H1 (cell line): ENCODE measurements at regions not wholly inside any gene's neighbourhood (a gene's known extent, or its start where the extent isn't known, plus 50 kb on each side); places are given as distances from the start of the nearest gene placed in this dataset.

ENCODE experiments used
- CTCF ChIA-PET: fragments of 300-600 bp; sonication (Branson Sonifier 250); formaldehyde crosslinking; loops from one replicate; lab custom pipeline; 2021; ENCODE audit not compliant: partially characterized antibody; lab: Charles Lee
- POLR2A ChIA-PET: fragments of 300-600 bp; sonication (Branson Sonifier 250); formaldehyde crosslinking; loops from one replicate; lab custom pipeline; 2021; ENCODE audit warnings: inconsistent platforms; ENCODE audit not compliant: partially characterized antibody; lab: Charles Lee
- DNase-seq, 2 experiments: peaks; one replicate each; pipeline versions ENCODE4 v3.0.0 to v3.0.0-alpha.2; 2010 to 2022; ENCODE audit warnings: low spot score in 2 of 2, low read depth in 1 of 2, mixed read lengths in 1 of 2
- FAIRE-seq: peaks from 2 replicates; lab custom pipeline; 2011; peaks lifted over from hg19 to GRCh38; lab: Jason Lieb, UNC
- H2AFZ ChIP-seq: 2 replicates; pipeline ENCODE4 v1.8.1; 2012; ENCODE audit warnings: low read length, inconsistent platforms
- H2AK5ac ChIP-seq: 2 replicates; pipeline ENCODE4 v1.6.1; 2013; ENCODE audit warnings: low read depth, low read length
- H2BK120ac ChIP-seq: replicated peaks from 2 replicates; pipeline ENCODE3; 2013; ENCODE audit warnings: low read depth, low read length, inconsistent platforms
- H2BK12ac ChIP-seq: 2 replicates; pipeline ENCODE4 v1.6.1; 2013; ENCODE audit warnings: low read depth, low read length
- H2BK15ac ChIP-seq: 2 replicates; pipeline ENCODE4 v1.6.1; 2013; ENCODE audit warnings: low read length
- H2BK20ac ChIP-seq: 2 replicates; pipeline ENCODE4 v1.6.1; 2013; ENCODE audit warnings: low read length
- H2BK5ac ChIP-seq: 2 replicates; pipeline ENCODE4 v1.6.1; 2013; ENCODE audit warnings: low read depth, low read length
- H3K14ac ChIP-seq: 2 replicates; pipeline ENCODE4 v1.6.1; 2013; ENCODE audit warnings: inconsistent platforms; ENCODE audit not compliant: insufficient read length
- H3K18ac ChIP-seq: 2 replicates; pipeline ENCODE4 v1.6.1; 2013; ENCODE audit warnings: low read length; ENCODE audit errors: extremely low read depth
- H3K23ac ChIP-seq: 2 replicates; pipeline ENCODE4 v1.6.1; 2013; ENCODE audit warnings: inconsistent platforms; ENCODE audit not compliant: insufficient read length
- H3K23me2 ChIP-seq: 2 replicates; pipeline ENCODE4 v1.6.1; 2013; ENCODE audit warnings: low read depth, low read length
- H3K27ac ChIP-seq: 2 replicates; pipeline ENCODE4 v1.6.1; 2011; ENCODE audit warnings: low read depth, low read length, inconsistent platforms
- H3K27me3 ChIP-seq, 4 experiments: replicated peaks in 1 of 4; 1 replicate in 1 of 4; 2 replicates in 3 of 4; pipeline versions ENCODE4 v1.6.1 to v1.8.1; 2011 to 2013; ENCODE audit warnings: low read length in 3 of 4, mild to moderate bottlenecking in 3 of 4, inconsistent platforms in 2 of 4, mixed read lengths in 2 of 4, moderate library complexity in 1 of 4; ENCODE audit not compliant: control insufficient read depth in 3 of 4, insufficient read depth in 3 of 4; ENCODE audit errors: extremely low read depth in 1 of 4
- H3K36me3 ChIP-seq, 4 experiments: 2 replicates each; pipeline versions ENCODE4 v1.6.1 to v1.8.1; 2011 to 2013; ENCODE audit warnings: mild to moderate bottlenecking in 4 of 4, low read length in 3 of 4, moderate library complexity in 2 of 4, control low read depth in 1 of 4, inconsistent platforms in 1 of 4; ENCODE audit not compliant: insufficient read depth in 4 of 4, control insufficient read depth in 2 of 4
- H3K4ac ChIP-seq: replicated peaks from 2 replicates; pipeline ENCODE3; 2013; ENCODE audit warnings: low read length, low read depth, mixed read lengths, inconsistent platforms; ENCODE audit not compliant: insufficient read length
- H3K4me1 ChIP-seq, 4 experiments: replicated peaks in 1 of 4; 1 replicate in 1 of 4; 2 replicates in 3 of 4; pipeline versions ENCODE4 v1.6.1 to v1.8.1; 2011 to 2013; ENCODE audit warnings: low read length in 3 of 4, inconsistent platforms in 2 of 4, mixed read lengths in 1 of 4; ENCODE audit not compliant: insufficient read depth in 4 of 4, control insufficient read depth in 3 of 4
- H3K4me2 ChIP-seq, 2 experiments: 2 replicates each; pipeline versions ENCODE4 v1.6.1 to v1.8.1; 2011 to 2013; ENCODE audit warnings: low read depth in 2 of 2, low read length in 2 of 2, control low read depth in 1 of 2, inconsistent platforms in 1 of 2, mild to moderate bottlenecking in 1 of 2; ENCODE audit not compliant: insufficient read depth in 1 of 2
- H3K4me3 ChIP-seq, 4 experiments: fragments of 200-600, 300-600 bp in 1 of 4; sonication (generic), shearing (Covaris generic), sonication (Bioruptor Twin) in 1 of 4; 2 replicates each; pipeline versions ENCODE4 v1.5.1 to v1.8.1; 2011 to 2016; ENCODE audit warnings: low read length in 4 of 4, low read depth in 3 of 4, control low read depth in 2 of 4, inconsistent platforms in 2 of 4, mild to moderate bottlenecking in 2 of 4, mixed read lengths in 1 of 4, moderate library complexity in 1 of 4; ENCODE audit not compliant: insufficient read depth in 2 of 4; ENCODE audit errors: extremely low read depth in 1 of 4
- H3K56ac ChIP-seq: replicated peaks from 2 replicates; pipeline ENCODE3; 2013; ENCODE audit warnings: low read depth, mild to moderate bottlenecking, mixed read lengths, low read length, inconsistent platforms; ENCODE audit not compliant: insufficient read length
- H3K79me1 ChIP-seq: 2 replicates; pipeline ENCODE4 v1.6.1; 2013; ENCODE audit warnings: low read depth, low read length, control low read depth
- H3K79me2 ChIP-seq, 2 experiments: 2 replicates each; pipeline versions ENCODE4 v1.6.1 to v1.8.1; 2012 to 2013; ENCODE audit warnings: low read length in 2 of 2, mild to moderate bottlenecking in 2 of 2, inconsistent platforms in 1 of 2; ENCODE audit not compliant: insufficient read depth in 2 of 2, control insufficient read depth in 1 of 2
- H3K9ac ChIP-seq, 4 experiments: replicated peaks in 1 of 4; 1 replicate in 1 of 4; 2 replicates in 3 of 4; pipeline versions ENCODE4 v1.6.1 to v1.8.1; 2011 to 2013; ENCODE audit warnings: low read depth in 3 of 4, low read length in 3 of 4, control low read depth in 2 of 4, mild to moderate bottlenecking in 2 of 4, moderate library complexity in 2 of 4, inconsistent platforms in 1 of 4; ENCODE audit errors: extremely low read depth in 1 of 4
- H3K9me3 ChIP-seq, 2 experiments: 2 replicates each; pipeline versions ENCODE4 v1.6.1 to v1.8.1; 2012 to 2013; ENCODE audit warnings: mild to moderate bottlenecking in 2 of 2, moderate library complexity in 2 of 2, control low read depth in 1 of 2, inconsistent platforms in 1 of 2, low read depth in 1 of 2, low read length in 1 of 2, mixed read lengths in 1 of 2; ENCODE audit not compliant: insufficient read depth in 2 of 2
- H4K20me1 ChIP-seq, 2 experiments: replicated peaks in 1 of 2; 2 replicates each; pipeline versions ENCODE3 to v1.8.1; 2011 to 2013; ENCODE audit warnings: inconsistent platforms in 2 of 2, low read length in 2 of 2, mild to moderate bottlenecking in 1 of 2; ENCODE audit not compliant: insufficient read depth in 2 of 2, control insufficient read depth in 1 of 2
- H4K5ac ChIP-seq: 2 replicates; pipeline ENCODE4 v1.6.1; 2013; ENCODE audit warnings: low read length, low read depth, mixed read lengths, inconsistent platforms; ENCODE audit not compliant: insufficient read length
- H4K8ac ChIP-seq: 2 replicates; pipeline ENCODE4 v1.8.0; 2013; ENCODE audit warnings: mild to moderate bottlenecking, moderate library complexity, low read length, inconsistent platforms; ENCODE audit not compliant: insufficient read depth; ENCODE audit errors: extremely low read depth
- H4K91ac ChIP-seq: replicated peaks from 2 replicates; pipeline ENCODE3; 2013; ENCODE audit warnings: low read length, mixed read lengths, inconsistent platforms; ENCODE audit not compliant: insufficient read length
- CTBP2 ChIP-seq: IDR thresholded peaks from 2 replicates; pipeline ENCODE4 v1.7.0; 2011; ENCODE audit warnings: borderline replicate concordance, mild to moderate bottlenecking, moderate library complexity, mixed read lengths, low read length; ENCODE audit not compliant: insufficient read depth, insufficient read length
- HDAC6 ChIP-seq: IDR thresholded peaks from one replicate; pipeline ENCODE4 v1.7.1; 2012; ENCODE audit warnings: low read depth, mild to moderate bottlenecking, inconsistent platforms, low read length, moderate library complexity
- SP1 ChIP-seq: IDR thresholded peaks from 2 replicates; pipeline ENCODE4 v1.6.1; 2011; ENCODE audit warnings: low read depth, low read length
- SUZ12 ChIP-seq: fragments of 200-600 bp; sonication (generic); IDR thresholded peaks from 2 replicates; pipeline ENCODE4 v1.6.1; 2012; ENCODE audit warnings: mild to moderate bottlenecking, inconsistent platforms, low read length, moderate library complexity, mixed read lengths
- TAF7 ChIP-seq: optimal IDR thresholded peaks from 2 replicates; pipeline ENCODE3; 2011; ENCODE audit warnings: low read depth, mild to moderate bottlenecking, inconsistent platforms, low read length, moderate library complexity, borderline replicate concordance
- TCF12 ChIP-seq: IDR thresholded peaks from 2 replicates; pipeline ENCODE4 v1.6.1; 2011; ENCODE audit warnings: low read depth, mild to moderate bottlenecking, low read length
- WGBS, 2 experiments: shearing (Covaris generic) in 1 of 2; methylation state at CpG; one replicate each; pipeline versions ENCODE4 v1.1.6 to v1.1.7; 2013 to 2015; ENCODE audit warnings: low lambda C conversion rate in 2 of 2, mixed read lengths in 2 of 2, inconsistent platforms in 1 of 2, low coverage in 1 of 2, missing lambda C conversion rate in 1 of 2; ENCODE audit not compliant: insufficient replicate concordance in 2 of 2, insufficient coverage in 1 of 2, insufficient read length in 1 of 2; ENCODE audit errors: extremely low coverage in 1 of 2, missing lambda C conversion rate in 1 of 2; 5-methylcytosine and 5-hydroxymethylcytosine counted together
- TF ChIP-seq, protein P1 (sequence below): IDR thresholded peaks from 2 replicates; pipeline ENCODE4 v1.6.1; 2011; ENCODE audit warnings: low read depth, mild to moderate bottlenecking, low read length; ENCODE audit not compliant: insufficient read depth

DNA sequence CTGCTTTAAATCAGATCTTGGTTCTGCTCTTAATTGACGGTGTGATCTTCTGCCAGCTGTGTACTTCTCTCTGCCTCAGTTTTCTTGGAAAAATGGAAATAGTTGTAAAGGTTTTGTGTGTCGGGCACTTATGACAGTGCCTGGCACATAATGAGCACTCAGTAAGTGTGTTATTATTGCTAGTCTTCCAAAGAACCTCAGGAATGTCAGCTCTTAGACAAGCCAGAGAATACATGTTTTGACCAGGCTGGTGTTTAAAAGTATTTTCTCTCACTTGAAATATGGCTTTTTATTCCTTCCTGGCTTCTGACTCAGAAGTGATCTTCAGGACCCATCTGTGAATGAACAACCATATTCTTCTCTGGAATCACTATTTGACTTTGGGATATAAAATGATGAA lies 304.1 kb downstream of the SNAPC1 start:
- Histone ChIP-seq H3K79me1 (no peaks in the 10 kb centered on the region), H3K23ac (no peak overlapping the region), H3K14ac (no peak overlapping the region), H4K5ac (no peak overlapping the region), H3K18ac (no peak overlapping the region), H4K8ac (no peak overlapping the region), H3K56ac (no peak overlapping the region), H3K23me2 (no peaks in the 10 kb centered on the region), H2BK12ac (no peak overlapping the region), H3K36me3 (no peaks in the 10 kb centered on the region), H3K9ac (no peak overlapping the region), H3K27ac (no peak overlapping the region), H3K9me3 (no peaks in the 10 kb centered on the region), H2AK5ac (no peak overlapping the region), H3K4ac (no peak overlapping the region), H3K79me2 (no peaks in the 10 kb centered on the region), H2BK5ac (no peak overlapping the region), H2BK15ac (no peak overlapping the region)
- no peak for DNase-seq
- CTCF ChIA-PET: interaction anchor here (0.8 to 1.5 kb wide), 3 partner anchors 43 to 141 kb away, joined by 3 to 4 read pairs (median 3); no protein-coding TSS in a partner anchor
- POLR2A ChIA-PET: no interaction called here
- no peak for TF ChIP-seq CTBP2
- no peak for TF ChIP-seq TCF12
- no peak for TF ChIP-seq SUZ12
- TF ChIP-seq, protein P1, sequence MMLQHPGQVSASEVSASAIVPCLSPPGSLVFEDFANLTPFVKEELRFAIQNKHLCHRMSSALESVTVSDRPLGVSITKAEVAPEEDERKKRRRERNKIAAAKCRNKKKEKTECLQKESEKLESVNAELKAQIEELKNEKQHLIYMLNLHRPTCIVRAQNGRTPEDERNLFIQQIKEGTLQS: no peak
- no peak for TF ChIP-seq SP1
- TF ChIP-seq TAF7: no peak
- TF ChIP-seq HDAC6: no peak
- TF ChIP-seq, all 59 proteins: peak for 0
- H4K91ac ChIP-seq: no peak overlapping the region
- H3K4me3 ChIP-seq: no peak overlapping the region
- H3K4me2 ChIP-seq: no peak overlapping the region
- WGBS, 2 experiments: 95% methylated on average over 2 of the region's 2 CpGs; no CpG with 5 or more reads in 1 of the 2 experiments
- FAIRE-seq: no peak
- H2BK120ac ChIP-seq: no peak overlapping the region
- H4K20me1 ChIP-seq: no peaks in the 10 kb centered on the region
- H3K27me3 ChIP-seq: no peaks in the 10 kb centered on the region
- H2AFZ ChIP-seq: no peak overlapping the region
- peaks cover 0 to 3% (median 1%) of the 10 kb centered on the region in 4 experiments; a peak in 2 of 7 replicates for H3K4me1 ChIP-seq
- H2BK20ac ChIP-seq: no peak overlapping the region
